ENCODE measurements at regions not wholly inside any gene's neighbourhood (a gene's known extent, or its start where the extent isn't known, plus 50 kb on each side); places are given as distances from the start of the nearest gene placed in this dataset.

DNA sequence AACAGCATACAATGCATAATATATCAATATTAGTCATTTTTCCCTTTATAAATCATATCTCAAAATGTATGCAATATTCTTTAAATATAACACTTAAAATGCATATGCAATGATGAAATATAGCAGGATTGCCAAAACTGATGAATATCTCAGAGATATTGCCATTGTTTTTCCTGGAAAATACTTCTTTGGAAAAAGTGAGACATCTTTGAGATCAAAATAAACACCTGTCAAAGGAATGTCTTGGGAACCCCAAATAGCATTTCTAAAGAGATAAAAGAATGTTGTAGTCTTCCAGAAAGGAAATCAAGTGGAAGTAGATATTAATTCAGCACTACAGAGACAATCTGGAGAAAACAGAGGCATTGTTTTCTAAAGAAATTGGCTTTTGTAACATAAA, 457.8 kb upstream of the UBE2E2 start:
- Histone ChIP-seq H3K4me1 (no peaks in the 10 kb centered on the region), H3K4me3 (no peak overlapping the region), H3K27me3 (no peaks in the 10 kb centered on the region), H3K9me3 (replicated peaks in 1 of 11) (no peaks in the 10 kb centered on the region), H3K4me2 (no peak overlapping the region), H4K20me1 (no peaks in the 10 kb centered on the region), H3K9ac (no peak overlapping the region), H3K36me3 (no peaks in the 10 kb centered on the region), H3K27ac (no peak overlapping the region)
- TF ChIP-seq Cebpa-rat (IDR thresholded peaks at IDR 0.05), result no peak

DNA sequence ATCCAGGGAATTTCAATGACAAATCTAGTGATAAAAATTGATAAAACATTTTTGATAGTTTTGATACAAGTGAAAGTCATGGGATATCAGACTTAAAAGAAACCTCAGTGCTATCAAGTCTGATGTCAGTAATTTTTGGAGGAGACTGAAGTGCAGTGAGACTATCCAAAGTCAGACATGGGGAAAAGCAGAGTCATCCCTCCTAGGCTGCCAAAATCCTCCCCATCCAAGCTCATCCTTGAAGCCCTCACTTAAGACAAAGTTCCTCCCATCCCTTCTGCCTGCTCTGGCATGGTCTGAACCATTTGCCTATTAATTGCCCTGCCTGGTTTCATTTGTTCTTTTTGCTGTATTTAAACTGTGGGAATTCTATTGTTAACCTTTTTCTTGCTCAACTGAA, 456.9 kb upstream of the UBE2E2 start:
- TF ChIP-seq Cebpa-rat (IDR thresholded peaks at IDR 0.05), result no peak
- Histone ChIP-seq H3K36me3 (no peaks in the 10 kb centered on the region), H4K20me1 (no peaks in the 10 kb centered on the region), H3K4me3 (no peak overlapping the region), H3K27ac (no peak overlapping the region), H3K9ac (no peak overlapping the region), H3K9me3 (replicated peaks in 1 of 11) (no peaks in the 10 kb centered on the region), H3K27me3 (no peaks in the 10 kb centered on the region), H3K4me1 (no peaks in the 10 kb centered on the region), H3K4me2 (no peak overlapping the region)

DNA sequence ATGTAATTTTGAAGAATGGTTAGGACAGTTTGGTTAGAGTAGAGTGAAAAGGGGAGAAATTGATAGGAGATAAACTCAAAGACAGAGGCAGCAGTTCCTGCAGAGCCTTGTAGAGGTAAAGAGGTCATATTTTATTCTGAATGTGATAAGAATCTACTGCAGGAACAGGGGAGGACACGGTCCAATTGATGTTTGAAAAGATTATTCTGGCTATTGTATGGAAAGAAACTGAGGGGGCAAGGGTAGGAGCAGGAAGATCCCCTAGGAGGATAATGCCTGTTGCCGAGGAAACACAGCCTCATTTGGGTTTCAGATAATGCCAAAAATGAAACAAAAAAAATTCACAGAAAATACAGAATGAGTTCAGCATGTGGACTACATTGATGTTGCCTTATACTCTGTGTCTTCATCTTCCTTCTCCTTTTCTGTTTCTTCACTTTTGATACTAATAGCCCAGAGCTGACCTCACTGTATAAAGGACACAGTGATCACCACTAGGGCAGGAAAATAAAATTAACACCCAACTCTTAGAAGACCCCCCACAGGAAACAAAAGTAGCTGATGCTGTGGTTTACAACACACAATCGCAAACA, 454.6 kb upstream of the UBE2E2 start:
- H3K9me3 ChIP-seq (replicated peaks in 1 of 11), result no peaks in the 10 kb centered on the region
- H3K4me1 ChIP-seq, result no peaks in the 10 kb centered on the region
- no peak overlapping the region for H3K9ac ChIP-seq
- no peaks in the 10 kb centered on the region for H3K36me3 ChIP-seq
- H3K4me2 ChIP-seq, result no peak overlapping the region
- H3K4me3 ChIP-seq, result no peak overlapping the region
- no peaks in the 10 kb centered on the region for H3K27me3 ChIP-seq
- H4K20me1 ChIP-seq, result no peaks in the 10 kb centered on the region
- no peak overlapping the region for H3K27ac ChIP-seq
- no peak for TF ChIP-seq Cebpa-rat (IDR thresholded peaks at IDR 0.05)

DNA sequence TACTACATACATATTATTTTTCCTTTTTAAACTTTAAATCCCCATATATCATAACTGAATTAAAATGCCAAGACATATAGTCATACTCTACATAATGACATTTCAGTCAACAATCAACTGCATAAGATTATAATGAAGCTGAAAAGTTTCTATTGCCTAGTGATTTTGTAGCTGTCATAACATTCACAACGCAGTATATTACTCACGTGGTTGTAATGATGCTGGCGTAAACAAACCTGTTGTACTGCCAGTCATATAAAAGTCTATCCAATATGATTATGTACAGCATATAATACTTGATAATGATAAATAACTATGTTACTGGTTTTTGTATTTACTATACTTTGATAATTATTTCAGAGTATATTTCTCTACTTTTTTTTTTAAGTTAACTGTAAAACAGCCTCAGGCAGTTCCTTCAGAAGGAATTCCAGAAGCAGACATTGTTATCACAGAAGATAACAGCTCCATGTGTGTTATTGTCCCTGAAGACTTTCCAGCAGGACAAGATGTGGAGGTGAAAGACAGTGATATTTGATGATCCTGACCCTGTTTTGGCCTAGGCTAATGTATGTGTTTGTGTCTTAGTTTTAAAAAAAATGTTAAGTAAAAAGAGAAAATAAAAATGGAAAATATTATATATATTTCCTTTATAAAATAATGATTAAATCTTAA, 443.4 kb upstream of the UBE2E2 start:
- no peak for TF ChIP-seq Cebpa-rat (IDR thresholded peaks at IDR 0.05)
- Histone ChIP-seq H4K20me1 (no peaks in the 10 kb centered on the region), H3K4me1 (no peaks in the 10 kb centered on the region), H3K4me3 (no peak overlapping the region), H3K9me3 (replicated peaks in 1 of 11) (peaks cover 0 to 10% (median 8%) of the 10 kb centered on the region in 11 experiments; a peak in 10 of 22 replicates), H3K27me3 (no peaks in the 10 kb centered on the region), H3K9ac (no peak overlapping the region), H3K36me3 (no peaks in the 10 kb centered on the region), H3K27ac (no peak overlapping the region), H3K4me2 (no peak overlapping the region)

DNA sequence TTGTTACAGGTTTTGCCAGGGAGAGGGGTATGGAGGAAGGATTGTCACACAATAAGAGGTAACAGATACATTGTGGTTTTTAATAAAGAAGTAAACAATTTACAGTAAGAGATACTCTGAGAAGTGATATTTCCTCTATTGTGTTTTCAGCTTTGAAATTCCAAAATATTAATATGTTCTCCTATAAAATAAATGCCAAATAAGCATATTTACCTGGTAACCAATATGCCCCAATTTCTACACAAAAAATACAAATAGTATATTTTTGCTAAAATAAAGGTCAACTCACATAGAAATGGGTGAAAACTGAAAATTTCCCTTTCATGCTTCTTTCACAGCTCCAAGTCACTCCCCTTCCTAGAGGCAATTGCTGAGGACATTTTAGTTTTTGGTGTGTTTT, 437.4 kb upstream of the UBE2E2 start:
- Histone ChIP-seq H3K36me3 (no peaks in the 10 kb centered on the region), H3K4me3 (no peak overlapping the region), H3K27ac (no peak overlapping the region), H4K20me1 (no peaks in the 10 kb centered on the region), H3K9ac (no peak overlapping the region), H3K4me1 (no peaks in the 10 kb centered on the region), H3K4me2 (no peak overlapping the region), H3K27me3 (no peaks in the 10 kb centered on the region), H3K9me3 (replicated peaks in 1 of 11) (peaks cover 0 to 11% (median 8%) of the 10 kb centered on the region in 11 experiments; a peak in 10 of 22 replicates)
- TF ChIP-seq Cebpa-rat (IDR thresholded peaks at IDR 0.05), result no peak

DNA sequence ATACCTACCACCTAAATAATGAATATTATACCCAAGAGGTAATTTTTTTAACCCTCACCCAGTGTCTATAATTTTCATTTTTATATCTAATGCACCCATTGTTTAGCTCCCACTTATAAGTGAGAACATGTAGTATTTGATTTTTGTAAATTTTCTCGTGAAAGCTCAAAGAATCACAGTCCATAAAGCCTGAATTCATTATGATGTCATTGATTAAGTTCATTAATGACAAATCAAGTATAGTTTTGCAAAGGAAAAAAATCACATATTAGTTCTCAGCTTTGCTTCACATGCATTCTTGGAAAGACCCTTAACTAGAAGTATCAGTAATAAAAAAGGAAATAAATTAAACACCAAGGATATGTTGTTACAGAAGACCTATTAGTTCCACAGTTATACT, 425.3 kb upstream of the UBE2E2 start:
- Histone ChIP-seq H3K4me1 (peaks cover 0 to 7% (median 0%) of the 10 kb centered on the region in 10 experiments; a peak in 1 of 20 replicates), H3K4me2 (no peak overlapping the region), H3K9me3 (replicated peaks in 1 of 11) (peaks cover 0 to 8% (median 2%) of the 10 kb centered on the region in 11 experiments; a peak in 6 of 22 replicates), H4K20me1 (no peaks in the 10 kb centered on the region), H3K9ac (no peak overlapping the region), H3K36me3 (no peaks in the 10 kb centered on the region), H3K27ac (no peak overlapping the region), H3K4me3 (no peak overlapping the region), H3K27me3 (no peaks in the 10 kb centered on the region)
- no peak for TF ChIP-seq Cebpa-rat (IDR thresholded peaks at IDR 0.05)

DNA sequence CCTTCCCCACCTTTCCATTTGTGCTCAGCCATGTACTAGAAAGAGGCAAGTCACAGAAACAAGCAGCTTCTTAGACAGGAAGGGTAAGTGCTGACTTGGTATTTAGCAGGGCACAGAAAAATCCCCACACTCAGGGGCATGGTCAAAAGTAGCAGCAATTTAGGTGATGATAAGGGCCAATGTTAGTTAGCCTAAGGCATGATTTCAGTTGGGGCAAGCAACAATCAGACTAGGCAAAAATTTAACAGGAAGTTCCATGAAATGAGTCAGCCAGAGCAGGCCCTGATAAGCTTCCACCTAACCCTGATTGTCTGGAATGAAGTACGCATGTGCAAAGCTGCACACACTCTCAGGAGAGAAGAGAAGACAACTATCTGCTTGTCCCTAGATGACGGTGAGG, 423.4 kb upstream of the UBE2E2 start:
- Histone ChIP-seq H3K9ac (no peak overlapping the region), H3K36me3 (no peaks in the 10 kb centered on the region), H3K27ac (no peak overlapping the region), H3K4me3 (no peak overlapping the region), H3K4me2 (no peak overlapping the region), H4K20me1 (no peaks in the 10 kb centered on the region), H3K4me1 (peaks cover 0 to 7% (median 0%) of the 10 kb centered on the region in 10 experiments; a peak in 1 of 20 replicates), H3K9me3 (replicated peaks in 1 of 11) (peaks cover 3 to 25% (median 15%) of the 10 kb centered on the region in 11 experiments; a peak in 15 of 22 replicates), H3K27me3 (no peaks in the 10 kb centered on the region)
- no peak for TF ChIP-seq Cebpa-rat (IDR thresholded peaks at IDR 0.05)

DNA sequence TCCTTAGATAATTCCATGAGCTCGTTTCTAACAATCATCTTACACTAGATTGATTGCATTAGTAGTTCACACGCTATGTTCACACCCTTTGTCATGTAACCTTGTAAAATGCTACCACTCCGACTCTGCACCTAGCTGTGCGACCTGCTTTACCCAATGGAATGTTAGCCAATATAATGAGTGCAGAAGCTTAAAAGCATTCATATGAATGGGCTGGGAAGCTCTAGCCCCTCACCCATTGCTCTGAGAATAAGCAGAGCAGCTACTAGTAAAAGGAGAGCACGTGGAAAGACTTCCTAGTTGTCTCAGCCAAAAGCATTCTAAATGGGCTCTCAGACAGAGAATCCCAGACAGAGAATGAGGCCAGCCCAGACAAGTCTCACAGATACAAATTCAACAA, 410.6 kb upstream of the UBE2E2 start:
- no peak overlapping the region for H3K4me2 ChIP-seq
- H3K4me3 ChIP-seq, result no peak overlapping the region
- no peaks in the 10 kb centered on the region for H4K20me1 ChIP-seq
- H3K9me3 ChIP-seq (replicated peaks in 1 of 11), result peaks cover 0 to 18% (median 6%) of the 10 kb centered on the region in 11 experiments; a peak in 10 of 22 replicates
- H3K9ac ChIP-seq, result no peak overlapping the region
- H3K27ac ChIP-seq, result no peak overlapping the region
- TF ChIP-seq Cebpa-rat (IDR thresholded peaks at IDR 0.05), result no peak
- no peaks in the 10 kb centered on the region for H3K27me3 ChIP-seq
- no peaks in the 10 kb centered on the region for H3K4me1 ChIP-seq
- no peaks in the 10 kb centered on the region for H3K36me3 ChIP-seq

DNA sequence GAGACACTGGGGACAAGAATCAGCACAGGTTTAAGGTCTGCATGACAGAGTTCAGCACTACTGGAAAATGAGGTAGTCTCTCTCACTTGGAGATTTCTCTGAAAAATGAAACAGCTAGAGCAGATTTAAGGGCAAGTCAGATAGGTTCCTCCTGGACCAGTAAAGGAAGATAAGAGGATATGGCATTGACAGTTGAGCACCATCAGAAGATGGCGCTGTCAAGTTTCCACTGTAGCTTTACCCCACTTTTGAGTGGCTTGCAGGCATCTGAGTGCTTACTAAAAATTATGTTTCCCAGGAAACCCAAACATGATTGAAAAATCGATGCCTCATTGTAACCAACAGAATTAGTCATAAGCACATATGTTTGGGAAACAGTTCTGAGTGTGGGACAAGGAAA, 407.2 kb upstream of the UBE2E2 start:
- Histone ChIP-seq H3K4me1 (no peaks in the 10 kb centered on the region), H3K27me3 (no peaks in the 10 kb centered on the region), H3K27ac (no peak overlapping the region), H3K9ac (no peak overlapping the region), H4K20me1 (no peaks in the 10 kb centered on the region), H3K4me3 (no peak overlapping the region), H3K4me2 (no peak overlapping the region), H3K9me3 (replicated peaks in 1 of 11) (no peaks in the 10 kb centered on the region), H3K36me3 (no peaks in the 10 kb centered on the region)
- TF ChIP-seq Cebpa-rat (IDR thresholded peaks at IDR 0.05), result no peak

DNA sequence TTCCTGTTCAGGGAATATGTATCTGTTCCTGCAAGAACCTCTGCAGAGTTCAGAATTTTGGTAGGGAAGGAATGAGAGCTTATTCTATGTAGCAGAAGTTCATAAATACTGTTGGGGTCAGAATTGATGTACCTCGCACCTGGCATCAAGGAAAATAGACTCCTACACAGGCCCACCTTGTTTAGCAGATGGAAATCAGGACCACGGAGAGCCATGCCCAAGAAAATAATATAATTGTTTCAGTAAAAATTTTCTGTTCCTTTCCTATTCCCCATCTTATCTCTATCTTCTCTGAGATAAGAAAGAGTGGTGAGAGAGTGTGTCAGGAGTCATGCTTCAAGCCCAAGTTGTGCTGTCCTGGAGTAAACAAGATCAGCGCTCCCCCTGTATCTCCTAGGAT, 404.7 kb upstream of the UBE2E2 start:
- Histone ChIP-seq H3K4me1 (no peaks in the 10 kb centered on the region), H3K4me3 (no peak overlapping the region), H3K9me3 (replicated peaks in 1 of 11) (no peaks in the 10 kb centered on the region), H3K27me3 (no peaks in the 10 kb centered on the region), H3K9ac (no peak overlapping the region), H3K27ac (no peak overlapping the region), H3K36me3 (no peaks in the 10 kb centered on the region), H3K4me2 (no peak overlapping the region), H4K20me1 (no peaks in the 10 kb centered on the region)
- no peak for TF ChIP-seq Cebpa-rat (IDR thresholded peaks at IDR 0.05)
